Stimulated activated CD4-positive, alpha-beta T cell treated with anti-CD3 and anti-CD28 coated beads, Interleukin-4, amount 100 ng/mL, for 4 hours (primary cell): ENCODE measurements at regions not wholly inside any gene's neighbourhood (a gene's known extent, or its start where the extent isn't known, plus 50 kb on each side); places are given as distances from the start of the nearest gene placed in this dataset.
"Not testable (repeated sequence)": the region's sequence is repeated elsewhere in the genome, so short reads cannot be mapped to it uniquely, and the experiment has no call there.

Experiments
- DNase-seq, 2 experiments: peaks; one replicate each; pipeline ENCODE4 v3.0.0-alpha.2; 2020

- no peak for DNase-seq
Measured at GRCh38 chr15:31433091-31433490, 106.5 kb downstream of the KLF13 start.

- DNase-seq: no peak
Measured at GRCh38 chr15:31433574-31433973, 106.9 kb downstream of the KLF13 start.

- DNase-seq: no peak
Measured at GRCh38 chr15:31434275-31434587, 107.6 kb downstream of the KLF13 start.

GRCh38 chr15:31434588-31435260 lies 108.1 kb downstream of the KLF13 start:
- DNase-seq: peak; percentile 68 to 80

- peak; percentile 68 to 89 for DNase-seq
Measured at GRCh38 chr15:31435261-31435911, 108.8 kb downstream of the KLF13 start.

- peak in 1 of 2 experiments; percentile 38 for DNase-seq
Measured at GRCh38 chr15:31435912-31436628, 109.4 kb downstream of the KLF13 start.

GRCh38 chr15:31437686-31438085 lies 111.1 kb downstream of the KLF13 start:
- peak; percentile 51 for DNase-seq

GRCh38 chr15:31438601-31439265 lies 112.1 kb downstream of the KLF13 start:
- DNase-seq: no peak

GRCh38 chr15:31439328-31439727 lies 112.7 kb downstream of the KLF13 start:
- DNase-seq: peak in 1 of 2 experiments; percentile 27

- not testable (repeated sequence) for DNase-seq
Measured at GRCh38 chr15:31440216-31440615, 113.6 kb downstream of the KLF13 start.

GRCh38 chr15:31440754-31441311 lies 114.2 kb downstream of the KLF13 start:
- DNase-seq: peak; percentile 35 to 38

- DNase-seq: no peak
Measured at GRCh38 chr15:31442226-31442625, 115.6 kb downstream of the KLF13 start.

GRCh38 chr15:31442699-31443111 lies 116.1 kb downstream of the KLF13 start:
- DNase-seq: no peak

- DNase-seq: no peak
Measured at GRCh38 chr15:31444844-31445243, 118.2 kb downstream of the KLF13 start.

- DNase-seq: no peak
Measured at GRCh38 chr15:31446546-31446945, 119.9 kb downstream of the KLF13 start.

- no peak for DNase-seq
Measured at GRCh38 chr15:31447931-31448634, 121.4 kb downstream of the KLF13 start.

GRCh38 chr15:31448635-31448979 lies 122.0 kb downstream of the KLF13 start:
- DNase-seq: no peak

- no peak for DNase-seq
Measured at GRCh38 chr15:31452595-31453557, 126.2 kb downstream of the KLF13 start.

GRCh38 chr15:31453558-31454318 lies 127.1 kb downstream of the KLF13 start:
- no peak for DNase-seq

GRCh38 chr15:31455499-31455898 lies 128.9 kb downstream of the KLF13 start:
- no peak for DNase-seq
